ENCODE measurements at regions not wholly inside any gene's neighbourhood (a gene's known extent, or its start where the extent isn't known, plus 50 kb on each side); places are given as distances from the start of the nearest gene placed in this dataset.
A peak's percentile ranks its signal among the peaks of the same experiment; 100 is the strongest.

GRCh38 chr18:22348521-22349316 is 69.0 kb downstream of the CTAGE1 start:
- TF ChIP-seq CTCF (IDR thresholded peaks at IDR 0.05): peak in 1 of 12 donors; percentile 7
- no peak for TF ChIP-seq POLR2A (IDR thresholded peaks at IDR 0.05)

Measured in heart left ventricle (tissue), 13 donors.